Caco-2 (cell line): ENCODE measurements at regions not wholly inside any gene's neighbourhood (a gene's known extent, or its start where the extent isn't known, plus 50 kb on each side); places are given as distances from the start of the nearest gene placed in this dataset.

Experiments used
- BruUV-seq: library from RNA; stranded (reverse); fragments of 400-500 nt; replicated peaks from 2 replicates; lab custom pipeline; 2021; lab: Mats Ljungman, UMichigan
- CTCF ChIA-PET: fragments of 300-600 bp; sonication (Branson Sonifier 250); formaldehyde crosslinking; loops from one replicate; lab custom pipeline; 2022; ENCODE audit warnings: antibody characterized with exemption; lab: Charles Lee
- POLR2A ChIA-PET: fragments of 300-600 bp; sonication (Branson Sonifier 250); formaldehyde crosslinking; loops from one replicate; lab custom pipeline; 2022; ENCODE audit warnings: antibody characterized with exemption; lab: Charles Lee
- DNase-seq, 2 experiments: peaks; one replicate each; pipeline versions ENCODE4 v3.0.0 to v3.0.0-alpha.2; 2020 to 2022
- H3K27me3 ChIP-seq: replicated peaks from 2 replicates; pipeline ENCODE4 v1.6.0; 2011; ENCODE audit warnings: low read length; ENCODE audit not compliant: control insufficient read depth, insufficient read depth
- H3K36me3 ChIP-seq: 2 replicates; pipeline ENCODE4 v1.5.1; 2011; ENCODE audit warnings: low read length; ENCODE audit not compliant: control insufficient read depth, insufficient read depth
- H3K4me1 ChIP-seq: fragments of 250-450 bp; sonication (Bioruptor Pico); 2 replicates; pipeline ENCODE4 v1.5.1; 2020; ENCODE audit warnings: mild to moderate bottlenecking
- H3K4me3 ChIP-seq: 2 replicates; pipeline ENCODE4 v1.5.1; 2011; ENCODE audit warnings: low read depth, mild to moderate bottlenecking, control low read depth, low read length
- H3K9me3 ChIP-seq: fragments of 250-450 bp; sonication (Bioruptor Pico); 2 replicates; pipeline ENCODE4 v1.5.1; 2020; ENCODE audit warnings: mild to moderate bottlenecking, moderate library complexity
- H3K27ac Mint-ChIP-seq: one replicate; pipeline ENCODE4 v1.8.0; 2022; ENCODE audit warnings: mixed read lengths; ENCODE audit not compliant: unreplicated experiment
- H3K27me3 Mint-ChIP-seq: one replicate; pipeline ENCODE4 v1.8.0; 2022; ENCODE audit warnings: mixed read lengths; ENCODE audit not compliant: insufficient read depth, unreplicated experiment
- H3K36me3 Mint-ChIP-seq: one replicate; pipeline ENCODE4 v1.8.0; 2022; ENCODE audit warnings: mild to moderate bottlenecking, mixed read lengths; ENCODE audit not compliant: insufficient read depth, unreplicated experiment
- H3K4me1 Mint-ChIP-seq: one replicate; pipeline ENCODE4 v1.8.0; 2022; ENCODE audit warnings: low read depth, mixed read lengths; ENCODE audit not compliant: unreplicated experiment
- H3K4me3 Mint-ChIP-seq: one replicate; pipeline ENCODE4 v1.8.0; 2022; ENCODE audit warnings: mild to moderate bottlenecking, moderate library complexity, mixed read lengths; ENCODE audit not compliant: unreplicated experiment
- H3K9me3 Mint-ChIP-seq: one replicate; pipeline ENCODE4 v1.8.0; 2022; ENCODE audit warnings: mixed read lengths; ENCODE audit not compliant: unreplicated experiment
- CTCF ChIP-seq, 2 experiments: fragments of 200-600 bp in 1 of 2; IDR thresholded peaks; 1 replicate in 1 of 2; 2 replicates in 1 of 2; pipeline versions ENCODE4 v1.5.1 to v1.8.0; 2011 to 2022; ENCODE audit warnings: antibody characterized with exemption in 1 of 2, control low read depth in 1 of 2, inconsistent platforms in 1 of 2, low read depth in 1 of 2, low read length in 1 of 2, mild to moderate bottlenecking in 1 of 2, moderate library complexity in 1 of 2; ENCODE audit not compliant: insufficient read depth in 1 of 2, severe bottlenecking in 1 of 2, unreplicated experiment in 1 of 2
- intact Hi-C: fragments of 100-400 bp; cut with micrococcal nuclease; formaldehyde crosslinking; loops from one replicate; pipeline ENCODE4 v1.10.0; 2022; ENCODE audit not compliant: unreplicated experiment

DNA sequence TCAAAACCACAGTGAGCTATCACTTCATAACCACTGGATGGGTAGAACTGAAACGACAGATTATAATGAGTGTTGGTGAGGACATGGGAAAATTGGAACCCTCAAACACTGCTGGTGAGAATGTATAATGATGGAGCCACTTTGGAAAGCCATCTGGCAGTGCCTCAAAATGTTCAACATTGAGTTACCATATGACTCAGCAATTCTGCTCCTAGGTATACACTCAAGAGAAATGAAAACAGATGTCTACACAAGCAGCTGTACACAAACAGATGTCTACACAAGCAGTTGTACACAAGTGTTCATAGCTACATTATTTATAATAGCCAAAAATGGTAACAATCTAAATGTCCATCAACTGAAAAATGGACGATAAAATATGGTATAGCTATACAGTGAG lies 143.9 kb downstream of the PDGFRA start:
- Histone ChIP-seq H3K4me1 (no peaks in the 10 kb centered on the region), H3K9me3 (no peaks in the 10 kb centered on the region), H3K4me3 (no peak overlapping the region), H3K36me3 (no peaks in the 10 kb centered on the region), H3K27me3 (no peaks in the 10 kb centered on the region)
- BruUV-seq = no TSS peak
- Mint-ChIP-seq H3K27ac (no peak overlapping the region), H3K27me3 (peaks cover 4% of the 10 kb centered on the region), H3K36me3 (no peaks in the 10 kb centered on the region), H3K9me3 (no peaks in the 10 kb centered on the region), H3K4me1 (no peaks in the 10 kb centered on the region), H3K4me3 (no peak overlapping the region)
- no peak for TF ChIP-seq CTCF (IDR thresholded peaks at IDR 0.05; ENCODE audit: insufficient read depth in 1 of 2, low read depth in 1 of 2, low read length in 1 of 2, severe bottlenecking in 1 of 2, unreplicated experiment in 1 of 2)
- no peak for DNase-seq
- intact Hi-C loops = no loop called here
- ChIA-PET CTCF (no interaction called here), POLR2A (no interaction called here)

DNA sequence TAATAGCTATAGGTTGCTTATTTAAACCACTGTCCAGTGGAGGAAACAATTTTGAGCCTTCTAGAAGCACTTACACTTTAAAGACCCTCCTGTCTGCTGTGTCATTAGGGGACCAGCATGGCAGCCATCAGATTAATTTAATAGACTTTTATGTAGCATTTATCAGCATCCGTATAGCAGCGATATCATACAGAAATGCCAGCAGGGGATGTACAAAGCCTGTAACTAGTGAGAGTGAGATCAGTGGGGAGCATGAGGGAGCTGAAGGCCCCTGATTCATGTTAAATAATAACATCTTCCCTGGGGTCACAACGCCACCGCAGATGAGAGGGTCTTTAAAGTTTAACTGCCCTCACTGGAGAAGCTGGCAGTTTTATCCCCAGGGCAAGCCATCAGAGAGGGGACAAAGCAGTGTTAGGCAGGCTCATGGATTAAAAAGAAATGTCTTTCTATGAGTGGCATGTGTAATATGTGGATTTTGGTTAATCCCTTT lies 144.7 kb downstream of the PDGFRA start:
- Mint-ChIP-seq H3K27ac (no peak overlapping the region), H3K4me1 (no peaks in the 10 kb centered on the region), H3K9me3 (no peaks in the 10 kb centered on the region), H3K27me3 (peaks cover 2% of the 10 kb centered on the region), H3K4me3 (no peak overlapping the region), H3K36me3 (no peaks in the 10 kb centered on the region)
- intact Hi-C loops = no loop called here
- H3K4me3 ChIP-seq = no peak overlapping the region
- ChIA-PET POLR2A (no interaction called here), CTCF (no interaction called here)
- no peaks in the 10 kb centered on the region for H3K27me3 ChIP-seq
- DNase-seq = no peak
- TF ChIP-seq CTCF (IDR thresholded peaks at IDR 0.05; ENCODE audit: insufficient read depth in 1 of 2, low read depth in 1 of 2, low read length in 1 of 2, severe bottlenecking in 1 of 2, unreplicated experiment in 1 of 2) = no peak
- no peaks in the 10 kb centered on the region for H3K9me3 ChIP-seq
- H3K36me3 ChIP-seq = no peaks in the 10 kb centered on the region
- no peaks in the 10 kb centered on the region for H3K4me1 ChIP-seq
- BruUV-seq = no TSS peak

GRCh38 chr4:54378461-54378860 lies 149.4 kb downstream of the PDGFRA start:
- ChIA-PET POLR2A (no interaction called here), CTCF (no interaction called here)
- BruUV-seq = no TSS peak
- Mint-ChIP-seq H3K36me3 (no peaks in the 10 kb centered on the region), H3K27me3 (peaks cover 2% of the 10 kb centered on the region), H3K27ac (no peak overlapping the region), H3K9me3 (no peaks in the 10 kb centered on the region), H3K4me3 (no peak overlapping the region), H3K4me1 (no peaks in the 10 kb centered on the region)
- no peak for TF ChIP-seq CTCF (IDR thresholded peaks at IDR 0.05; ENCODE audit: insufficient read depth in 1 of 2, low read depth in 1 of 2, low read length in 1 of 2, severe bottlenecking in 1 of 2, unreplicated experiment in 1 of 2)
- Histone ChIP-seq H3K4me1 (no peaks in the 10 kb centered on the region), H3K27me3 (no peaks in the 10 kb centered on the region), H3K36me3 (no peaks in the 10 kb centered on the region), H3K9me3 (no peaks in the 10 kb centered on the region), H3K4me3 (no peak overlapping the region)
- DNase-seq = no peak
- intact Hi-C loops = no loop called here
